LNCAP (cell line): ENCODE measurements at regions not wholly inside any gene's neighbourhood (a gene's known extent, or its start where the extent isn't known, plus 50 kb on each side); places are given as distances from the start of the nearest gene placed in this dataset.

Source experiments
- TF ChIP-seq, protein P1 (sequence below): fragments of 450-650 bp; IDR thresholded peaks from 2 replicates; pipeline ENCODE4 v1.5.1; 2017; ENCODE audit warnings: mild to moderate bottlenecking

DNA sequence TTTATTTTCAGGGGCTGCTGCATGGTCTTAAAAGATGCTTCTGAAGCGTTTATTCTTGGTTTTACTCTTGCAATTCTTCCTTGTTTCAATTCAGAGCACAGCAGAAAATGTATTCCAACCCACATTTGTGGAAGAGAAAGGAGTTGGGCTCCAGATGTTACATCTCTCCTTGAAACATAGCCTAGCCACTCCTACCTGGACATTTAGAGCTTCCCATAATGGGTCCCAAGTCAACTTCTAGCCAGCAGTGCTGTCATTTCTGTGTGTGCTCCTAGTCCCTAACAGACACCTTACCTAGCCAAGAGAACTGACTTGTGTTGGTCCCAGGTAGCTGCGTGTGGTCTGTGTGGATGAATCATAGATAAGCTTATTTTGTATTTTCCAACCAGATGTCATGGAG, 61.2 kb upstream of the ANKRD55 start:
- TF ChIP-seq, protein P1, sequence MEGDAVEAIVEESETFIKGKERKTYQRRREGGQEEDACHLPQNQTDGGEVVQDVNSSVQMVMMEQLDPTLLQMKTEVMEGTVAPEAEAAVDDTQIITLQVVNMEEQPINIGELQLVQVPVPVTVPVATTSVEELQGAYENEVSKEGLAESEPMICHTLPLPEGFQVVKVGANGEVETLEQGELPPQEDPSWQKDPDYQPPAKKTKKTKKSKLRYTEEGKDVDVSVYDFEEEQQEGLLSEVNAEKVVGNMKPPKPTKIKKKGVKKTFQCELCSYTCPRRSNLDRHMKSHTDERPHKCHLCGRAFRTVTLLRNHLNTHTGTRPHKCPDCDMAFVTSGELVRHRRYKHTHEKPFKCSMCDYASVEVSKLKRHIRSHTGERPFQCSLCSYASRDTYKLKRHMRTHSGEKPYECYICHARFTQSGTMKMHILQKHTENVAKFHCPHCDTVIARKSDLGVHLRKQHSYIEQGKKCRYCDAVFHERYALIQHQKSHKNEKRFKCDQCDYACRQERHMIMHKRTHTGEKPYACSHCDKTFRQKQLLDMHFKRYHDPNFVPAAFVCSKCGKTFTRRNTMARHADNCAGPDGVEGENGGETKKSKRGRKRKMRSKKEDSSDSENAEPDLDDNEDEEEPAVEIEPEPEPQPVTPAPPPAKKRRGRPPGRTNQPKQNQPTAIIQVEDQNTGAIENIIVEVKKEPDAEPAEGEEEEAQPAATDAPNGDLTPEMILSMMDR, result no peak

DNA sequence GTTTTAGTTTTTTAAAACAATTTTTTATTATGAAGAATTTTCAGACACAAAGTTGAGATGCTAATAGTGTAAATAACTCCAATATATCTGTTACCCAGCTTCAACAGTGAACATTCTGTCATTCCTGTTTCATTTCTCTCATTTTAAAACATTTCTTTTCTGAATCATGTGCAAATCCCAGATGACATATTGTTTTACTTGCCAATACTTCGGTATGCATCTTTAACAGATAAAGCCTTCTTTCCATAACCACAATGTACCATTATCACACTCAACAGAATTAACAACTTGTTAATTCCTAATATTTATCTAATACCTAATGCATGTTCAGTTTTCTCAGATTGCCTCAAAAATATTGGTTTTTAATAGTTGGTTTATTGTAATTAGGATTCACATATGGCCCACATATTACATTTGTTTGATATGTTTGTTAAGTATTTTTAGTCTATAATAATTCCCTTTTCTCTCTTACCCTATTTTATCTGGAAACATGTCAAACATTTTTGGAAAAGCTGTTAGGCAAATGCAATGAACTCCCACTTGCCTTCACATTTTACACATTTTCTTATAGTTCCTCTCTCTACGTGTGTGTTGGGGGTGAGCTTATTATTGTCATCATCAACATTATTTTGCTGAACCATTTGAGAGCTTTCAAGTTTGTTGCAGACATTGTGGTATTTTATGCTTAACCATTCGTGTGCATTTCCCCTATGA, 58.7 kb upstream of the ANKRD55 start:
- TF ChIP-seq, protein P1, result no peak

DNA sequence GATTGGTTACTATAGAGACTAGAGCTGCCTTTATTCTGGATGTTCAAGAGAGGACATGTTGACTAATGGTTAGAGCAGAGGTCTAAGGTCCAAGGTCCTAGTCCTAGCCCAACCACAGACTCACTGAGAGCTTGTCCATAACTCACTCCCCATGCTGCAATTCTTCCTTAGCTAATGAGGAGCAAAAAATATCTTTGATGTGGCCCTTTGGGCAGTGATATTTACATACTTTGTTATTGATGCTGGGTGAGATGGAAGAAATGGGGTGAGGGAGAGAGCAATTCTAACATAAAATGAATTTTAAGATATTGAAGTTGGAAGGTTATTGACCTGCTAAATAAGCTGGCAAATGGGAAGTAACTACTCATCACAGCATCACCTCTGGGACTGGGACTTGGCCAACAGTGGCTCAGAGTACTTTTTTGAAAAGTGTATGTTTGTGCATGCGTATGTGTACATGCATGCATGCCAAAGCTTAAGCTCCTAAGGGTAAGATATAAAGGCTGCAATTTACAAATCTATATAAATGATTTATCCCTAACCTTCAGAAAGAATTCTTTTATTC, 58.0 kb upstream of the ANKRD55 start:
- TF ChIP-seq, protein P1, result no peak

- TF ChIP-seq, protein P1, result no peak
Observed at GRCh38 chr5:56290378-56291078, 57.4 kb upstream of the ANKRD55 start.

DNA sequence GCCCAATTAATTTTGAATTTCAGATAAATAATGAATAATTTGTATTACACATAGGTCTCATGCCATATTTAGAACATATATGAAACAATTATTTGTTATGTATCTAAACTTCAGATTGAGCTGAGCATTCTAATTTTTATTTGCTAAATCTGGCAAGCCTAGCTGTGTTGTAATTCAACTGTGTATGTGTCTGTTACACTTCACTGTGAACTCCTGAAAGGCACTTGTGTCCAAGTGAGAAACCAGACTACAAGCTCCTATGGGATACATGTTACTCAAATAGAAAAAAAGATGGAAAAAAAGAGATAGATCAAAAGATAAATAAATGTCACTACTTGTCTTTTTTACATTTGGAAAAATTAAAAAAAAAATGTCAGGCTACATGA, 56.5 kb upstream of the ANKRD55 start:
- TF ChIP-seq, protein P1, result no peak

DNA sequence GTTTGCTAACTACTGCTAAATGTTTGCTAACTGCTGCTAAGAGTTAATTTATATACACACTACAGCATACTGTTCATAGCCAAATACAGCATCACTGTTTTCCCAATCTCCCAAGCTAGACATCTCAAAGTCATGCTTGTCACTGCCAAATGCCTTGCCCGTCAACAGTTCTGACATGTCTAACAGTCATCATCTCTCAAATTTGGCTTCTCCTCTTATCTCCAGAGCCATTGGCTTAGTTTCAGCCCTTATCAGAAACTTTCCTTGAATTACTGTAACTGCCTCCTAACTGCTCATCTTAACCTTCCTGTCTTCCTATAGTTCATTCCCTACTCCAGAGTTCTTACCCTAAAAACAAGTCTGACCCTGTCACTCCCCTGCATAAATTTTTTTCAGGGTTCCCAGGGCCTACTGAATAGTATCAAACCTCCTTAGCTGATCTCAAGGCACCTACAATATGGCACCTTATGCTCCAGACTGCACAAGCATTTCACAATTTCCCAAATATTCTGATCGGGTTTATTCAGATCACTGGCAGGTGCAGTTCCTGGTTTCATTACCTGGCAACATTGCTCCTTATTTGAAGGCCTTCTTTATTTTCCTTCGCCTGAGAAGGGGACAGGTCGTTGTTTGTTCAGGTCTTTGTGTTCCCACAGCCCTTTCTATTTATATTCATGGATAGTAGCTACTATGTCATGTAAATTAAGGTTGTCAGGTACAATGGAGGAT, 55.9 kb upstream of the ANKRD55 start:
- TF ChIP-seq, protein P1, result no peak

DNA sequence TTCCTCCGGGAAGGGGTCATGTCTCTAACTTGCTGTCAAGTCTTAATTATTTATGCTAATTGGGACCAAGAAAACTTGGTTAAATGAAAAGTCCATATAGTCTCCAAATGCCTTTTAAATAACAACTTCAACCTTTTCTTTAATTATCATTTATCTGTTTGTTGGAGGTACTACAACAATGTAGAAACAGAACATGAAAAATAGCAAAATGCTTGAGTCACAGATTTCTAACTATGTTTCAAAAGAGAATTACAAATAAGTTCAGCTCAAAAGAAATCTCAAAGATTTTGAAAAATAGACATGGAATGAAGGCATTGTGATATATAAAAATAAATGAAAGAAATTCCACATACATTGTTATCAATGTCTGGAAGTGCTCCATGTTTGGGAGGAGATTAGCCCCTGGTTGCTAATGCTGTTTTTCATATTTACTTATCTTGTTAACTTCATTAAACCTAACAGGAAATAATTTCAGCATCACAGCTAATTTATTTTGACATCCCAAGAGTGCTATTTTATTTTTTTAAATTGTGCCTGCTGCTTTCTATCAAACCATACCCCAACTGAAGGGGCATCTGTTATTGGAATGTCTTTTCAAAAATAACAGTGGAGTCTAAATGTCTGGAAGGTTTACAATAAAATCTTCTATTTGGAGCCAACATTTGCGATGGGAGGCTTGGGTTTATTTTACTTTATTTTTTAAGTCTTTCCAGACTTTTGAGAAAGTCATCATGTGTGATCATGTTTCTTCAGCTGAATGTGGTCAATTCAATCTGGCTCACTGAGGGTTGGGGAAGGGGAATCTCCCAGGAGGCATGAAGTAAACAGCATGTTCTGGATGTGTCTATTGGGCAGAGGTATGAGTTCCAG, 53.1 kb upstream of the ANKRD55 start:
- TF ChIP-seq, protein P1, result no peak
